ENCODE measurements at regions not wholly inside any gene's neighbourhood (a gene's known extent, or its start where the extent isn't known, plus 50 kb on each side); places are given as distances from the start of the nearest gene placed in this dataset.

GRCh38 chr1:232439011-232439410 is 190.9 kb downstream of the SIPA1L2 start:
- Histone ChIP-seq H4K20me1 (ENCODE audit: insufficient read depth) (no peaks in the 10 kb centered on the region), H3K27ac (ENCODE audit: low read depth in 2 of 2, low read length in 1 of 2) (no peak overlapping the region), H3K27me3 (ENCODE audit: insufficient read depth) (no peaks in the 10 kb centered on the region), H3K9me3 (no peaks in the 10 kb centered on the region), H3K4me1 (ENCODE audit: control insufficient read depth in 1 of 2, insufficient read depth in 2 of 2, low read depth in 1 of 2, low read length in 1 of 2) (peaks cover 0 to 11% of the 10 kb centered on the region in 2 experiments; a peak in 2 of 4 replicates), H3K4me2 (no peak overlapping the region), H3K36me3 (replicated peaks in 1 of 2; ENCODE audit: control insufficient read depth in 1 of 2, insufficient read depth in 2 of 2, low read length in 1 of 2) (peaks cover 0 to 3% of the 10 kb centered on the region in 2 experiments), H2AFZ (ENCODE audit: low read depth) (no peak overlapping the region), H3K9ac (no peak overlapping the region), H3K79me2 (ENCODE audit: insufficient read depth) (no peaks in the 10 kb centered on the region), H3K4me3 (ENCODE audit: low read depth in 2 of 2, low read length in 1 of 2) (no peak overlapping the region), H3K9me2 (no peaks in the 10 kb centered on the region), H3F3A (replicated peaks; ENCODE audit: insufficient read depth) (no peaks in the 10 kb centered on the region)
- TF ChIP-seq FOSL2 (IDR thresholded peaks at IDR 0.05; ENCODE audit: borderline replicate concordance, low read depth) (no peak), SIN3A (IDR thresholded peaks at IDR 0.05; ENCODE audit: borderline replicate concordance, low read depth, low read length) (no peak), USF2 (IDR thresholded peaks at IDR 0.05; ENCODE audit: borderline replicate concordance, low read depth, low read length) (no peak), CHD2 (IDR thresholded peaks at IDR 0.05; ENCODE audit: low read length, partially characterized antibody) (no peak), GATA2 (CRISPR knock-in tag; IDR thresholded peaks at IDR 0.05) (no peak), RXRA (IDR thresholded peaks at IDR 0.05; ENCODE audit: borderline replicate concordance, low read depth) (no peak), SMC3 (IDR thresholded peaks at IDR 0.05; ENCODE audit: low read depth, low read length) (no peak), FOXM1 (IDR thresholded peaks at IDR 0.05; ENCODE audit: low read depth) (no peak), POLR2AphosphoS5 (IDR thresholded peaks at IDR 0.05; ENCODE audit: low read depth, low read length) (no peak), NFIC (IDR thresholded peaks at IDR 0.05; ENCODE audit: borderline replicate concordance) (no peak), MEF2A (IDR thresholded peaks at IDR 0.05; ENCODE audit: borderline replicate concordance, low read depth) (no peak), RFX5 (IDR thresholded peaks at IDR 0.05; ENCODE audit: low read length) (no peak)
- TF ChIP-seq, protein P1, sequence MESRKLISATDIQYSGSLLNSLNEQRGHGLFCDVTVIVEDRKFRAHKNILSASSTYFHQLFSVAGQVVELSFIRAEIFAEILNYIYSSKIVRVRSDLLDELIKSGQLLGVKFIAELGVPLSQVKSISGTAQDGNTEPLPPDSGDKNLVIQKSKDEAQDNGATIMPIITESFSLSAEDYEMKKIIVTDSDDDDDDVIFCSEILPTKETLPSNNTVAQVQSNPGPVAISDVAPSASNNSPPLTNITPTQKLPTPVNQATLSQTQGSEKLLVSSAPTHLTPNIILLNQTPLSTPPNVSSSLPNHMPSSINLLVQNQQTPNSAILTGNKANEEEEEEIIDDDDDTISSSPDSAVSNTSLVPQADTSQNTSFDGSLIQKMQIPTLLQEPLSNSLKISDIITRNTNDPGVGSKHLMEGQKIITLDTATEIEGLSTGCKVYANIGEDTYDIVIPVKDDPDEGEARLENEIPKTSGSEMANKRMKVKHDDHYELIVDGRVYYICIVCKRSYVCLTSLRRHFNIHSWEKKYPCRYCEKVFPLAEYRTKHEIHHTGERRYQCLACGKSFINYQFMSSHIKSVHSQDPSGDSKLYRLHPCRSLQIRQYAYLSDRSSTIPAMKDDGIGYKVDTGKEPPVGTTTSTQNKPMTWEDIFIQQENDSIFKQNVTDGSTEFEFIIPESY (IDR thresholded peaks at IDR 0.05; ENCODE audit: borderline replicate concordance, low read depth): no peak
- ChIA-PET CTCF (no interaction called here), POLR2A (no interaction called here)
- no peak for DNase-seq
- 74% methylated on average over 10 of the region's 18 CpGs for WGBS (ENCODE audit: low lambda C conversion rate)

- 81% methylated on average over 5 of the region's 5 CpGs for WGBS (ENCODE audit: low lambda C conversion rate)
- Histone ChIP-seq H3K27ac (ENCODE audit: low read depth in 2 of 2, low read length in 1 of 2) (no peak overlapping the region), H2AFZ (ENCODE audit: low read depth) (no peak overlapping the region), H3K9me3 (no peaks in the 10 kb centered on the region), H3K36me3 (replicated peaks in 1 of 2; ENCODE audit: control insufficient read depth in 1 of 2, insufficient read depth in 2 of 2, low read length in 1 of 2) (peaks cover 0 to 3% of the 10 kb centered on the region in 2 experiments), H4K20me1 (ENCODE audit: insufficient read depth) (no peaks in the 10 kb centered on the region), H3K4me2 (no peak overlapping the region), H3K9ac (no peak overlapping the region), H3K79me2 (ENCODE audit: insufficient read depth) (no peaks in the 10 kb centered on the region), H3K27me3 (ENCODE audit: insufficient read depth) (no peaks in the 10 kb centered on the region), H3K4me1 (ENCODE audit: control insufficient read depth in 1 of 2, insufficient read depth in 2 of 2, low read depth in 1 of 2, low read length in 1 of 2) (peaks cover 0 to 10% of the 10 kb centered on the region in 2 experiments; a peak in 2 of 4 replicates), H3F3A (replicated peaks; ENCODE audit: insufficient read depth) (no peaks in the 10 kb centered on the region), H3K9me2 (no peaks in the 10 kb centered on the region), H3K4me3 (ENCODE audit: low read depth in 2 of 2, low read length in 1 of 2) (no peak overlapping the region)
- no peak for DNase-seq
- ChIA-PET POLR2A (no interaction called here), CTCF (no interaction called here)
- TF ChIP-seq RXRA (IDR thresholded peaks at IDR 0.05; ENCODE audit: borderline replicate concordance, low read depth): no peak
- no peak for TF ChIP-seq EP300 (IDR thresholded peaks at IDR 0.05; ENCODE audit: borderline replicate concordance in 1 of 2, low read depth in 1 of 2, low read length in 1 of 2)
- no peak for TF ChIP-seq JUND (IDR thresholded peaks at IDR 0.05)
- TF ChIP-seq, protein P2, sequence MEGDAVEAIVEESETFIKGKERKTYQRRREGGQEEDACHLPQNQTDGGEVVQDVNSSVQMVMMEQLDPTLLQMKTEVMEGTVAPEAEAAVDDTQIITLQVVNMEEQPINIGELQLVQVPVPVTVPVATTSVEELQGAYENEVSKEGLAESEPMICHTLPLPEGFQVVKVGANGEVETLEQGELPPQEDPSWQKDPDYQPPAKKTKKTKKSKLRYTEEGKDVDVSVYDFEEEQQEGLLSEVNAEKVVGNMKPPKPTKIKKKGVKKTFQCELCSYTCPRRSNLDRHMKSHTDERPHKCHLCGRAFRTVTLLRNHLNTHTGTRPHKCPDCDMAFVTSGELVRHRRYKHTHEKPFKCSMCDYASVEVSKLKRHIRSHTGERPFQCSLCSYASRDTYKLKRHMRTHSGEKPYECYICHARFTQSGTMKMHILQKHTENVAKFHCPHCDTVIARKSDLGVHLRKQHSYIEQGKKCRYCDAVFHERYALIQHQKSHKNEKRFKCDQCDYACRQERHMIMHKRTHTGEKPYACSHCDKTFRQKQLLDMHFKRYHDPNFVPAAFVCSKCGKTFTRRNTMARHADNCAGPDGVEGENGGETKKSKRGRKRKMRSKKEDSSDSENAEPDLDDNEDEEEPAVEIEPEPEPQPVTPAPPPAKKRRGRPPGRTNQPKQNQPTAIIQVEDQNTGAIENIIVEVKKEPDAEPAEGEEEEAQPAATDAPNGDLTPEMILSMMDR (IDR thresholded peaks at IDR 0.05): no peak
- no peak for TF ChIP-seq FOSL2 (IDR thresholded peaks at IDR 0.05; ENCODE audit: borderline replicate concordance, low read depth)
- no peak for TF ChIP-seq SIN3A (IDR thresholded peaks at IDR 0.05; ENCODE audit: borderline replicate concordance, low read depth, low read length)
- TF ChIP-seq RAD21 (IDR thresholded peaks at IDR 0.05; ENCODE audit: low read length): no peak
- TF ChIP-seq, protein P3, sequence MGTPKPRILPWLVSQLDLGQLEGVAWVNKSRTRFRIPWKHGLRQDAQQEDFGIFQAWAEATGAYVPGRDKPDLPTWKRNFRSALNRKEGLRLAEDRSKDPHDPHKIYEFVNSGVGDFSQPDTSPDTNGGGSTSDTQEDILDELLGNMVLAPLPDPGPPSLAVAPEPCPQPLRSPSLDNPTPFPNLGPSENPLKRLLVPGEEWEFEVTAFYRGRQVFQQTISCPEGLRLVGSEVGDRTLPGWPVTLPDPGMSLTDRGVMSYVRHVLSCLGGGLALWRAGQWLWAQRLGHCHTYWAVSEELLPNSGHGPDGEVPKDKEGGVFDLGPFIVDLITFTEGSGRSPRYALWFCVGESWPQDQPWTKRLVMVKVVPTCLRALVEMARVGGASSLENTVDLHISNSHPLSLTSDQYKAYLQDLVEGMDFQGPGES (IDR thresholded peaks at IDR 0.05; ENCODE audit: low read depth, low read length): no peak
- TF ChIP-seq TEAD4 (IDR thresholded peaks at IDR 0.05; ENCODE audit: borderline replicate concordance, insufficient read depth): no peak
- no peak for TF ChIP-seq RCOR1 (IDR thresholded peaks at IDR 0.05; ENCODE audit: low read length)
- no peak for TF ChIP-seq MAX (IDR thresholded peaks at IDR 0.05; ENCODE audit: low read depth)
Observed at GRCh38 chr1:232438476-232438875, 191.5 kb downstream of the SIPA1L2 start.

Data from SK-N-SH (cell line).